Esophagus muscularis mucosa (tissue), 4 donors: ENCODE measurements at regions not wholly inside any gene's neighbourhood (a gene's known extent, or its start where the extent isn't known, plus 50 kb on each side); places are given as distances from the start of the nearest gene placed in this dataset.

ENCODE experiments used
- DNase-seq: peaks from one replicate; pipeline ENCODE4 v3.0.0-alpha.2; 2017; ENCODE audit errors: extremely low spot score
- H3K27ac ChIP-seq, 4 donors: fragments of 200-600 bp; sonication (generic); replicated peaks in 1 of 4; 1 replicate in 3 of 4; 2 replicates in 1 of 4; pipeline ENCODE4 v1.5.1; 2016 to 2019; ENCODE audit warnings: mild to moderate bottlenecking in 1 of 4
- H3K27me3 ChIP-seq, 4 donors: fragments of 200-600 bp; sonication (generic); one replicate each; pipeline versions ENCODE4 v1.5.1 to v1.6.0; 2016 to 2019
- H3K36me3 ChIP-seq, 4 donors: fragments of 200-600 bp; sonication (generic); one replicate each; pipeline ENCODE4 v1.5.1; 2016 to 2019
- H3K4me1 ChIP-seq, 4 donors: fragments of 200-600 bp; sonication (generic); one replicate each; pipeline ENCODE4 v1.5.1; 2016 to 2019
- H3K4me3 ChIP-seq, 4 donors: fragments of 200-600 bp; sonication (generic); 1 replicate in 2 of 4; 2 replicates in 2 of 4; pipeline ENCODE4 v1.5.1; 2016 to 2019; ENCODE audit warnings: mild to moderate bottlenecking in 4 of 4, moderate library complexity in 1 of 4
- H3K9me3 ChIP-seq, 4 donors: fragments of 200-600 bp; sonication (generic); 1 replicate in 3 of 4; 2 replicates in 1 of 4; pipeline ENCODE4 v1.5.1; 2016 to 2019
- CTCF ChIP-seq, 3 experiments: fragments of 200-600 bp in 2 of 3; fragments of 450-650 bp in 1 of 3; sonication (generic) in 2 of 3; IDR thresholded peaks; one replicate each; pipeline ENCODE4 v1.5.1; 2017 to 2019; ENCODE audit warnings: antibody characterized with exemption in 3 of 3, mild to moderate bottlenecking in 2 of 3, moderate library complexity in 1 of 3
- EP300 ChIP-seq: sonication (generic); formaldehyde crosslinking; IDR thresholded peaks from one replicate; pipeline ENCODE4 v1.6.1; 2017; ENCODE audit warnings: antibody characterized with exemption
- POLR2A ChIP-seq: fragments of 450-650 bp; IDR thresholded peaks from one replicate; pipeline ENCODE4 v1.6.1; 2017; ENCODE audit warnings: antibody characterized with exemption, moderate library complexity, mild to moderate bottlenecking, low read depth
- POLR2AphosphoS5 ChIP-seq, 2 donors: sonication (generic); formaldehyde crosslinking; IDR thresholded peaks; one replicate each; pipeline ENCODE4 v1.6.1; 2017; ENCODE audit warnings: antibody characterized with exemption in 2 of 2
- WGBS: methylation state at CpG from one replicate; pipeline ENCODE4 v1.1.5; 2018; 5-methylcytosine and 5-hydroxymethylcytosine counted together
- intact Hi-C: fragments of 100-400 bp; cut with DNase I; formaldehyde crosslinking; loops from one replicate; pipeline ENCODE4 v1.15.1; 2023

GRCh38 chr4:54852054-54852453, 194.3 kb downstream of the KIT start:
- TF ChIP-seq POLR2A = no peak
- no peak for TF ChIP-seq POLR2AphosphoS5 (IDR thresholded peaks at IDR 0.05)
- no peak for TF ChIP-seq EP300
- no peak for TF ChIP-seq CTCF (IDR thresholded peaks at IDR 0.05)
- Histone ChIP-seq H3K9me3 (no peaks in the 10 kb centered on the region), H3K4me1 (peaks cover 0 to 13% (median 7%) of the 10 kb centered on the region in 4 donors), H3K36me3 (no peaks in the 10 kb centered on the region), H3K4me3 (no peak overlapping the region), H3K27me3 (no peaks in the 10 kb centered on the region), H3K27ac (no peak overlapping the region)
- DNase-seq = no peak
- 92% methylated on average over 1 of the region's 1 CpG for whole genome bisulfite sequencing
- intact Hi-C loops = loop anchor here (10.0 kb wide), 1 partner anchor 63 kb away; no protein-coding TSS in a partner anchor

GRCh38 chr4:54844911-54845310, 187.2 kb downstream of the KIT start:
- Histone ChIP-seq H3K4me3 (no peak overlapping the region), H3K27ac (no peak overlapping the region), H3K36me3 (no peaks in the 10 kb centered on the region), H3K27me3 (no peaks in the 10 kb centered on the region), H3K9me3 (no peaks in the 10 kb centered on the region), H3K4me1 (peaks cover 0 to 9% (median 0%) of the 10 kb centered on the region in 4 donors)
- TF ChIP-seq CTCF (IDR thresholded peaks at IDR 0.05) = no peak
- no peak for TF ChIP-seq POLR2A
- WGBS = 80% methylated on average over 2 of the region's 2 CpGs
- intact Hi-C loops = no loop called here
- no peak for DNase-seq

DNA sequence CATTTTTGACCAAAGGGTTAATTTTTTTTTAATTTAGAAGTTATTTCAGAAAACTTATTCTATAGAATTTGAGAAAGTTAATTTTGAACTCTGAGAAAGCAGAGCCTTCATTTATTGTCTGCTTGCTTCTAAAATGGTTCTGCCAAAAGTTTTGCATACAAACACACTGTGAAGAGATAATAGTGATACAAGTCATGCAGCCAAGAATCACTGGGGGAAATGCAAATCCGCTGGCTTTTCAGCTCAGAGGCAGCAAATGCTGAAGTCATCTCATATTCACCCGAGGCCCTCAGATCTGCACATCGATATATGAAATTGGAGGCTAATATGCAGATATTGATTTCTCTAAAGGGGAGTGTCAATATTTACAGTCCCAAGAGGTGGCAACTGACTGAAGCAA, 186.2 kb downstream of the KIT start:
- no peak for DNase-seq
- no peaks in the 10 kb centered on the region for H3K36me3 ChIP-seq
- H3K9me3 ChIP-seq = no peaks in the 10 kb centered on the region
- H3K4me1 ChIP-seq = peaks cover 0 to 9% (median 0%) of the 10 kb centered on the region in 4 donors
- TF ChIP-seq POLR2A (no peak), EP300 (no peak), CTCF (IDR thresholded peaks at IDR 0.05) (no peak)
- H3K4me3 ChIP-seq = no peak overlapping the region
- H3K27ac ChIP-seq = no peak overlapping the region
- no peaks in the 10 kb centered on the region for H3K27me3 ChIP-seq
- intact Hi-C loops = no loop called here
- 81% methylated on average over 3 of the region's 3 CpGs for WGBS

- no peaks in the 10 kb centered on the region for H3K27me3 ChIP-seq
These were observed 185.3 kb downstream of the KIT start for GRCh38 chr4:54843106-54843505.

More at GRCh38 chr4:54843106-54843505, 185.3 kb downstream of the KIT start:
- H3K27ac ChIP-seq = no peak overlapping the region
- H3K4me3 ChIP-seq = no peak overlapping the region
- H3K36me3 ChIP-seq = no peaks in the 10 kb centered on the region
- H3K4me1 ChIP-seq = peaks cover 0 to 9% (median 0%) of the 10 kb centered on the region in 4 donors
- intact Hi-C loops = no loop called here
- DNase-seq = no peak
- H3K9me3 ChIP-seq = no peaks in the 10 kb centered on the region
- WGBS = 67% methylated on average over 6 of the region's 6 CpGs
- TF ChIP-seq POLR2A = no peak
- TF ChIP-seq EP300 = no peak
- TF ChIP-seq CTCF (IDR thresholded peaks at IDR 0.05) = no peak
- no peak for TF ChIP-seq POLR2AphosphoS5 (IDR thresholded peaks at IDR 0.05)
